GM12865 (cell line): ENCODE measurements at regions not wholly inside any gene's neighbourhood (a gene's known extent, or its start where the extent isn't known, plus 50 kb on each side); places are given as distances from the start of the nearest gene placed in this dataset.
A peak's percentile ranks its signal among the peaks of the same experiment; 100 is the strongest.

ENCODE experiments used
- DNase-seq: peaks from one replicate; pipeline ENCODE4 v3.0.0; 2010; ENCODE audit warnings: low read depth
- H3K4me3 ChIP-seq: 2 replicates; pipeline ENCODE4 v1.5.1; 2011; ENCODE audit warnings: mild to moderate bottlenecking, low read depth, low read length, control low read depth
- CTCF ChIP-seq: IDR thresholded peaks from 2 replicates; pipeline ENCODE4 v1.5.1; 2011; ENCODE audit warnings: low read length, control low read depth, low read depth, inconsistent platforms; ENCODE audit not compliant: insufficient read depth; ENCODE audit errors: missing control alignments

DNA sequence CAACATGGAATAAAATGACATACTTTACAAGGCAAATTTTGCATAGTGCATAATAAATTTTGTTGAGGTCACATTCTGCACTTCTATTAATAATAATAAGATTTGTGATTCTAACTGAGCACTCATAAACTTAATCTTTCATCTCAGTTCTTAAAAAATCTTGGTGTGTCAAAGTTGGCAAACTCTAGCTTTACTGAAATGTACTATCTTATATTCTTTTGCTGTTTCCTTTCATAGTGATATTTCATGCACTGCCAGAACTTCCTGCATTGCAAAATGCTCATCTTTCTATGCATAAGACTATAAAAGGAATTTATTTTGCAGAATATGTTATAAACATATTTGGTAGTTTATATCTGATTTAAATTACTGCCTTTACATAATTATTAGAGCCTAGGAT lies 797.6 kb downstream of the ADGRL2 start:
- no peak overlapping the region for H3K4me3 ChIP-seq
- no peak for TF ChIP-seq CTCF
- DNase-seq: no peak

DNA sequence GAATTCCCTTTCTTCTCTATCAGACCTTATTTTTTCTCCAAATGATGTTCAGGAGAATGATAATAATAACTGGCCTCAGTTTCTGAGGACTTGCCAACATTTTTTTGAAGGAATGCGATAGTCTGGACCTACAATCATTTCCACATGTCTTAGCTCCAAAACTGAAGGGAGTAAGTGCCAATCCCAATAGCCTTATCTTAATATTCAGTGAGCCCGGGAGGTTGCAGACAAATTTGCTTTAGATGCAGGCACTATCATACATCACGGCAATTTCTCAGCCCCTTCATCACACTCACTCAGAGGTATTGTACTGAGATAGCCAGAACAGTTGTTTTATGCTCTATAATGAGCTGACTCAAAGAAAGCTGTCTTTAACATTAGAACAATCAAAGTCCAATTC lies 796.9 kb downstream of the ADGRL2 start:
- TF ChIP-seq CTCF: no peak
- no peak overlapping the region for H3K4me3 ChIP-seq
- no peak for DNase-seq

- no peak overlapping the region for H3K4me3 ChIP-seq
- no peak for TF ChIP-seq CTCF
- no peak for DNase-seq
These were observed 796.4 kb downstream of the ADGRL2 start for GRCh38 chr1:82597141-82597540.

- H3K4me3 ChIP-seq: no peak overlapping the region
- no peak for TF ChIP-seq CTCF
- DNase-seq: no peak
These were observed 792.8 kb downstream of the ADGRL2 start for GRCh38 chr1:82593561-82593960.

- no peak for TF ChIP-seq CTCF
- H3K4me3 ChIP-seq: no peak overlapping the region
These were observed 788.9 kb downstream of the ADGRL2 start for GRCh38 chr1:82589588-82589987.

DNA sequence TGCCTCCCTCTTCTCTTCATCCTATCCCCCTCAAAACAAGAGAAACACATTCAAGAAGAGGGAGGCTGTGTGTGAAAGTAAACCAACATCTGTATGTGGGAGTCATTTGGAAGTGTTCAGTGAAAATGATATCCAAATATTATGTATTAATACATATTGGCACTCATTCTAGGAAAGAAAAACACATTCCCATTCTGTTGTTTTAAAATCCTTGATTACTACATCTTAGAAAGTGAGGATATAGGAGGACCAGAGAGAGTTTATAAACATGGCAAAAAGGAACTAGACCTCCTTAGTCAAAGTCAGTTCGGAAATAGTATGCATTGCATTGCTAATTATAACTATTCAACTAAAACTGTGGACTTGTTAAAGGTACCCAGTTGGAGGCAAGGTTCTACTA lies 786.6 kb downstream of the ADGRL2 start:
- TF ChIP-seq CTCF: no peak

More at GRCh38 chr1:82589588-82589987, 788.9 kb downstream of the ADGRL2 start:
- DNase-seq: no peak

GRCh38 chr1:82586473-82586872 lies 785.7 kb downstream of the ADGRL2 start:
- TF ChIP-seq CTCF: no peak
- H3K4me3 ChIP-seq: no peak overlapping the region
- DNase-seq: peak; percentile 40

More for the DNA sequence above, 786.6 kb downstream of the ADGRL2 start:
- H3K4me3 ChIP-seq: no peak overlapping the region
- no peak for DNase-seq
